ENCODE measurements at regions not wholly inside any gene's neighbourhood (a gene's known extent, or its start where the extent isn't known, plus 50 kb on each side); places are given as distances from the start of the nearest gene placed in this dataset.

DNA sequence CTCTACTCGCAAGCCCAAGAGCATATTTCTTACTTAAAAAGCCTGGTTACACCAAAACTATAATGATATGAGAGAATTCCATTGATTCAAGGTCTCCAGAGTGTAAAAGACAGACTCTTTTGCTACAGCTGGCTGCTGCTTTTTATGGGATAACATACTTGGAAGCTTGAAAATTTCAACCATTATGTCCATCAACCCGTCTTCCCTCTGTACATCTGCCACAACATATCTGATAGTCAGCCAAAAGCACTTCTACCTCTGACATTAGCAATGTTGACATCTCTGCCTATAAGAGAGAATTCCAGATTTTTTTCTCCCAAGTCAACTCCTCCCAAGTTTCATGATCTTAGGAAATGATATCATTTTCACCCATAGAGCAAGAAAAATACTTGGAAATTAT is 54.4 kb upstream of the IQCM start:
- TF ChIP-seq, protein P1, sequence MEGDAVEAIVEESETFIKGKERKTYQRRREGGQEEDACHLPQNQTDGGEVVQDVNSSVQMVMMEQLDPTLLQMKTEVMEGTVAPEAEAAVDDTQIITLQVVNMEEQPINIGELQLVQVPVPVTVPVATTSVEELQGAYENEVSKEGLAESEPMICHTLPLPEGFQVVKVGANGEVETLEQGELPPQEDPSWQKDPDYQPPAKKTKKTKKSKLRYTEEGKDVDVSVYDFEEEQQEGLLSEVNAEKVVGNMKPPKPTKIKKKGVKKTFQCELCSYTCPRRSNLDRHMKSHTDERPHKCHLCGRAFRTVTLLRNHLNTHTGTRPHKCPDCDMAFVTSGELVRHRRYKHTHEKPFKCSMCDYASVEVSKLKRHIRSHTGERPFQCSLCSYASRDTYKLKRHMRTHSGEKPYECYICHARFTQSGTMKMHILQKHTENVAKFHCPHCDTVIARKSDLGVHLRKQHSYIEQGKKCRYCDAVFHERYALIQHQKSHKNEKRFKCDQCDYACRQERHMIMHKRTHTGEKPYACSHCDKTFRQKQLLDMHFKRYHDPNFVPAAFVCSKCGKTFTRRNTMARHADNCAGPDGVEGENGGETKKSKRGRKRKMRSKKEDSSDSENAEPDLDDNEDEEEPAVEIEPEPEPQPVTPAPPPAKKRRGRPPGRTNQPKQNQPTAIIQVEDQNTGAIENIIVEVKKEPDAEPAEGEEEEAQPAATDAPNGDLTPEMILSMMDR (conservative IDR thresholded peaks at IDR 0.05), result no peak

DNA sequence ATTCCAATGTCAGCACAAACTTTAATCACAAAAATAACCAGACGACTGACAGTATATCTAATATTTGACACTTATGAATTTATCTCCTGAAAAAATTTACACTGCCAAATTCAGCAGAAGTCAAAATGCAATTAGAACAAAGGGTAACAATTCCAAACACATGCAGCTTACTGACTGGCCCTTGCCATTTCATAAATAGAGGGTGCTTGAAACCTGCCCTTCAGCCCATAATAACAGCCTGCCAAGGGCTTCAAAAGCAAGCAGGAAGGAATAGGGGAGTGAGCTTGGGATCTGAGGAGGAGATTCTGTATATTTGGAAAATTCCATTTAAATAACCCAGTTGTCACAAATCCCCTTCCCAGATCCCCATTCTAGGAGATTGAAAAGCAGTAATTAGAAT is 66.1 kb upstream of the IQCM start:
- no peak overlapping the region for H3K27ac ChIP-seq
- TF ChIP-seq, protein P1 (conservative IDR thresholded peaks at IDR 0.05), result no peak

More for the DNA sequence above, 54.4 kb upstream of the IQCM start:
- no peak overlapping the region for H3K27ac ChIP-seq

DNA sequence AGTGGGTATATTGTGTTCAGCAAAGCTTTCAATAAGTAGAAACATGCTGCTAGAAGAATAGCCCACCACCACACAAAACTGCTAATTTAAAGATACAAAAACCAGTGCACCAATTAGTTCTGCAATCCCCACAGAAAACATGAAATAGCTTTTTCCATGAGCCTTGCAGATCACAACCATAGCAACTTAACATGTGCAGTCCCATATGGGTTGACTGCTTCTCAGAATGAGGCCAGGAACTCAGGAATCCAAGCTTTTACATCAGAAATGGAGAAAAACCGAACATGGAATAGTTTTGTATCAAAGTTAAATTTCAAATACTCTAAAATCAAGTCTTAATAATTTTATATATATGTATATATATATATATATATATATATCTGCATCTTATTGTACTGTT is 66.6 kb upstream of the IQCM start:
- no peak overlapping the region for H3K27ac ChIP-seq
- TF ChIP-seq, protein P1 (conservative IDR thresholded peaks at IDR 0.05), result no peak

DNA sequence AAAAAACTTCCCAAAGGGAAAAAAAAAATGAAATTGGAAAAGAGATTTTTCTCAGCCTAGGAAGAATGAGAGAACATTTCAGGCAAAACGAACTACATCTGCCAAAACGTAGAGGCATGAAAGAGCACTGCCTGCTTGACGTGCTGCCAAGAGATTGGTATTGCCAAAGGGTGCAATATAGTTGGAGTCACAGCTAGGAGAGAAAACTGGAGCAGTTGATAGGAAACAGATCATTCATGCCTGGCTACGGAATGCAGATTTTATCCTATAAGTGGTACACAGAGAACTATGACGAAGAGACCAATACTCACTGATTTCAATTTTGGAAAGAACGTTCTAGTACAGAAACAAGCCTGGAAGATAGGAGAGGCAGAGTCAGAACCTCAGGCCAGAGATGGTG is 68.4 kb upstream of the IQCM start:
- no peak overlapping the region for H3K27ac ChIP-seq
- TF ChIP-seq, protein P1 (conservative IDR thresholded peaks at IDR 0.05), result no peak

DNA sequence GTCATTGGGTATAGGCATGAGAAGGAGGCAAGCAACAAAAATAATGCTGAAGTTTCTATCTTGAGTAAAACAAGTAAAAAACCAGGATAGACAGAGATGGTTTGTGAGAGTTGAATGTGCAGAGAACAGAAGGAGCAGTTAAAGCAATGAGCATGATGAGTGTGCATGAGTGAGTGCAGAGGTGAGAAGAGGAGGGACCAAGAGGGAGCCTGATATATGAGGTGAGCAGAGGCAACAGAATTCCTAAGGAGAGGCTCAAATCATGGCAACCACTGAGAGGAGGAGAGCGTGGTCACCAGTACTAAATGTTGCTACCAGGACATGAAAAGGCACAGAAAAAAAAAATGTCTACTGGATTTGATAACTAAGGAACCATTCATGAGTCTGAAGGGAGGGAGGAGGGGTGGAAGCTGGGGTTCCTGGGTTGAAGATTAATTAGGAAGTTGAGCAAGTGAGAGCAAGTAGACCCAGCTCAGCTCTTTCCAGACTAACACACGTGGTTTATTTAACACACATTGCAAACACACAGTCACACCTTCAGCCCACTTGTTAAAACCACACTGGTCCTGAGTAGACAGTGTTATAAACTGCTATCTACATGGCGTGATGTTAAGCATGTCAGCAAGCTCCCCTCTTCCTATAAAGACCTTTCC is 69.0 kb upstream of the IQCM start:
- no peak overlapping the region for H3K27ac ChIP-seq
- TF ChIP-seq, protein P1 (conservative IDR thresholded peaks at IDR 0.05), result no peak

DNA sequence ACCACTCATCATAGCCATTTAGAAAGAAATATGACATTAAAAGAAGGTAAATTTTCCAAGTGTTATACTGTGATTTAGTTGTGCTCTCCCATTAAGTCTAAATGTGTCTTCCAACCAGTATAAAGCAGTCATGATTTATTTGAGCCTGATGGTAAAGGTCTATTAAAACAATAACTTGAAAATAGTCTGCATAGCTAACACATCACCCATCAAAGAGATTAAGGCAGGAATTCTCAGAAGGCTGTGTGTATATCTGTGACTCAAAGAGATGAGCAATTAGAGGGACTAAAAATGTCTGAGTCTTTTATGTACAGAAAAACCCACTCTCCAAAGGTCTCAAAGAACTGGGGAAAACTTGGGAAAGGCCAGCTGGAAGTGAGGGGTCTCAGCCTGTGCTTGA is 70.3 kb upstream of the IQCM start:
- TF ChIP-seq, protein P1 (conservative IDR thresholded peaks at IDR 0.05), result no peak
- H3K27ac ChIP-seq, result no peak overlapping the region

DNA sequence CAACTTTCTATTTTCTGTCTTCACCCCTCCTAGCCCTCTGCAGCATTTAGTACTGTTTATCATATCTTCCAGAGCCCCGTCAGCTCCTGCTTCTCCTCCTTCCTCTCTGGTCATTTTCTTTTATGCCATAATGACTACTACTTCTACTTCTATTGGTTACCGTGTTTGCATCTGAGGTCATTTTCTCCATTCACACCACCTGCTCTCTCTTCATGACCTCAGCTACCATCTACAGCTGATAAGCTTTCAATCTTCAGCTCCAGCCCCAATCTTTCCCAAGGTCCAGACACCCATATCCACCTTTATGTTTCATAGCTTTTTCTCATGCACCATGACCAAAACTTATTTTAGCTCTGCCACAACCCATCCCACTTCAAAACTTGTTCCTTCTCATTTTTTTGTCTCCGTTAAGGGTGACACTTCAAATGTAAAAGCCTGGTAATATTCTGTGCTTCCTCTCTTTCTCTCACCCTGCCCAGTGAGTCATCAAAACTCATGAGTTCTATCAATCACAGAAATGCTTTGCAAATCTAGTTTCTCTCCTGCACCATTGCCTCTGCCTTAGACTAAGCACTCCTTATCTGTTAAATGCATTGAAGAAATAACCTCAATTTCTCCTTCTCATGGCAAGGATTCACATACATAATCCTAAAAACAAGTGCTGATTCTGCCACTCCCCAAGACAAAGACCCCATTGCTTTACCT is 71.3 kb upstream of the IQCM start:
- TF ChIP-seq, protein P1 (conservative IDR thresholded peaks at IDR 0.05), result no peak
- H3K27ac ChIP-seq, result no peak overlapping the region
